Loucy (cell line): ENCODE measurements at regions not wholly inside any gene's neighbourhood (a gene's known extent, or its start where the extent isn't known, plus 50 kb on each side); places are given as distances from the start of the nearest gene placed in this dataset.

Experiments
- H2AFZ ChIP-seq: fragments of 200-600 bp; sonication (generic); 2 replicates; pipeline ENCODE4 v1.6.0; 2016; ENCODE audit warnings: antibody characterized with exemption, mild to moderate bottlenecking, low read length, moderate library complexity
- H3F3A ChIP-seq: fragments of 200-600 bp; 2 replicates; pipeline ENCODE4 v1.6.0; 2016; ENCODE audit warnings: antibody characterized with exemption, low read depth, mild to moderate bottlenecking
- H3K27me3 ChIP-seq: fragments of 200-600 bp; sonication (generic); 2 replicates; pipeline ENCODE4 v1.6.1; 2014; ENCODE audit warnings: low read length, mild to moderate bottlenecking; ENCODE audit not compliant: insufficient read depth, poor library complexity, severe bottlenecking
- H3K36me3 ChIP-seq: fragments of 200-600 bp; sonication (generic); 2 replicates; pipeline ENCODE4 v1.6.1; 2016; ENCODE audit warnings: low read length; ENCODE audit not compliant: insufficient read depth
- H3K4me1 ChIP-seq: fragments of 200-600 bp; sonication (generic); 2 replicates; pipeline ENCODE4 v1.5.1; 2014; ENCODE audit warnings: low read length, mild to moderate bottlenecking; ENCODE audit not compliant: insufficient read depth, poor library complexity, severe bottlenecking
- H3K4me2 ChIP-seq: fragments of 200-600 bp; sonication (generic); 2 replicates; pipeline ENCODE4 v1.6.0; 2014; ENCODE audit warnings: antibody characterized with exemption, low read length, low read depth, mild to moderate bottlenecking; ENCODE audit not compliant: poor library complexity, severe bottlenecking
- H3K4me3 ChIP-seq: fragments of 200-600 bp; sonication (generic); 2 replicates; pipeline ENCODE4 v1.5.1; 2014; ENCODE audit warnings: low read length, mild to moderate bottlenecking, mixed read lengths; ENCODE audit not compliant: poor library complexity, severe bottlenecking
- H3K79me2 ChIP-seq: fragments of 200-600 bp; sonication (generic); 2 replicates; pipeline ENCODE4 v1.6.1; 2014; ENCODE audit warnings: low read length; ENCODE audit not compliant: insufficient read depth
- H3K9ac ChIP-seq: fragments of 200-600 bp; sonication (generic); 2 replicates; pipeline ENCODE4 v1.6.0; 2014; ENCODE audit warnings: mild to moderate bottlenecking, low read depth, low read length, moderate library complexity; ENCODE audit not compliant: poor library complexity, severe bottlenecking
- H3K9me2 ChIP-seq: fragments of 200-600 bp; sonication (generic); replicated peaks from 2 replicates; pipeline ENCODE4 v1.6.1; 2016; ENCODE audit warnings: low read depth, low read length, mixed read lengths
- H3K9me3 ChIP-seq: fragments of 200-600 bp; sonication (generic); 2 replicates; pipeline ENCODE4 v1.6.1; 2014; ENCODE audit warnings: mild to moderate bottlenecking, antibody characterized with exemption, low read length, low read depth; ENCODE audit not compliant: insufficient read depth
- H4K20me1 ChIP-seq: fragments of 200-600 bp; sonication (generic); 2 replicates; pipeline ENCODE4 v1.6.0; 2014; ENCODE audit warnings: antibody characterized with exemption, low read length, mild to moderate bottlenecking; ENCODE audit not compliant: insufficient read depth, poor library complexity, severe bottlenecking
- CTCF ChIP-seq: fragments of 200-600 bp; sonication (generic); conservative IDR thresholded peaks from 2 replicates; pipeline ENCODE4 v1.5.1; 2014; ENCODE audit warnings: mild to moderate bottlenecking, antibody characterized with exemption, low read length
- EZH2phosphoT487 ChIP-seq: fragments of 200-600 bp; IDR thresholded peaks from 2 replicates; pipeline ENCODE4 v1.6.1; 2018; ENCODE audit warnings: antibody characterized with exemption, mild to moderate bottlenecking, moderate library complexity, borderline replicate concordance

GRCh38 chr20:4512891-4513550 is 173.2 kb upstream of the PRNP start:
- Histone ChIP-seq H3K4me2 (no peak overlapping the region), H2AFZ (no peak overlapping the region), H3K4me1 (no peaks in the 10 kb centered on the region), H3F3A (no peaks in the 10 kb centered on the region), H3K27me3 (no peaks in the 10 kb centered on the region), H3K36me3 (no peaks in the 10 kb centered on the region), H3K4me3 (no peak overlapping the region), H4K20me1 (no peaks in the 10 kb centered on the region), H3K79me2 (no peaks in the 10 kb centered on the region), H3K9me2 (no peaks in the 10 kb centered on the region), H3K9ac (no peak overlapping the region), H3K9me3 (no peaks in the 10 kb centered on the region)
- TF ChIP-seq EZH2phosphoT487 (no peak), CTCF (no peak)

DNA sequence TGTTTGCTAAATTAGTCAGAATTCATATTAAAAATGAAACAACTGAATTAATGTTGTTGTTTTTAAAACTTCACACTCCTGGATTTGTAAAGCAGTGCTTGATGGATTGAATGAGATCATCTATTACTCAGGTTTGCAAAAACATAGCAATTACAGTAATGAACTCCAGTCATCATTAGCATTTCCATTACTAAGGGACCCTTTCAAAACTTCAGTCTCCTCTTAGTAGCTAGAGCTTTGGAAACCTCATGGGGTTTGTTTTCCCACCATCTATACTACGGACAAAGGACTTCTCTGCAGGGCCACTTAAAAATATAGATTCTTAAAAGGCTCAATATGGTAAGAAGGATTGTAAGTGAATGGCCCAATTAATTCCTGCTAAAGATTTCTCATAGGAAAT is 174.5 kb upstream of the PRNP start:
- TF ChIP-seq EZH2phosphoT487, result no peak
- TF ChIP-seq CTCF, result no peak

GRCh38 chr20:4509825-4510522 is 176.3 kb upstream of the PRNP start:
- Histone ChIP-seq H3K9ac (no peak overlapping the region), H4K20me1 (no peaks in the 10 kb centered on the region), H3F3A (no peaks in the 10 kb centered on the region), H3K79me2 (no peaks in the 10 kb centered on the region), H3K4me3 (no peak overlapping the region), H3K36me3 (no peaks in the 10 kb centered on the region), H3K9me2 (no peaks in the 10 kb centered on the region), H3K4me1 (no peaks in the 10 kb centered on the region), H3K27me3 (no peaks in the 10 kb centered on the region), H2AFZ (no peak overlapping the region), H3K4me2 (no peak overlapping the region), H3K9me3 (no peaks in the 10 kb centered on the region)
- TF ChIP-seq CTCF (no peak), EZH2phosphoT487 (no peak)

More for the DNA sequence above, 174.5 kb upstream of the PRNP start:
- Histone ChIP-seq H3K4me3 (no peak overlapping the region), H3K27me3 (no peaks in the 10 kb centered on the region), H2AFZ (no peak overlapping the region), H4K20me1 (no peaks in the 10 kb centered on the region), H3K4me1 (no peaks in the 10 kb centered on the region), H3F3A (no peaks in the 10 kb centered on the region), H3K9me2 (no peaks in the 10 kb centered on the region), H3K79me2 (no peaks in the 10 kb centered on the region), H3K4me2 (no peak overlapping the region), H3K9ac (no peak overlapping the region), H3K9me3 (no peaks in the 10 kb centered on the region), H3K36me3 (no peaks in the 10 kb centered on the region)
